GM12878 (cell line): ENCODE measurements at regions not wholly inside any gene's neighbourhood (a gene's known extent, or its start where the extent isn't known, plus 50 kb on each side); places are given as distances from the start of the nearest gene placed in this dataset.
"Not testable (repeated sequence)": the region's sequence is repeated elsewhere in the genome, so short reads cannot be mapped to it uniquely, and the experiment has no call there.

Experiments
- ATAC-seq: fragments of 200-7000 bp; cut with Tn5 transposase; 3 replicates; pipeline ENCODE4 v1.9.1; 2020; ENCODE audit warnings: mild to moderate bottlenecking, moderate library complexity
- BruUV-seq: library from RNA; stranded (reverse); fragments of 400-500 nt; replicated peaks from 2 replicates; lab custom pipeline; 2021; lab: Mats Ljungman, UMichigan
- CTCF ChIA-PET: fragments of 300-600 bp; sonication (Branson Sonifier 250); formaldehyde crosslinking; extraction: SDS; loops from one replicate; lab custom pipeline; 2021; ENCODE audit warnings: inconsistent platforms; lab: Yijun Ruan, JAX
- POLR2A ChIA-PET: fragments of 350-600 bp; formaldehyde crosslinking; extraction: SDS; loops from one replicate; lab custom pipeline; 2021; ENCODE audit warnings: inconsistent platforms; lab: Charles Lee
- RAD21 ChIA-PET: fragments of 300-600 bp; sonication (Branson Sonifier 250); formaldehyde crosslinking; loops from one replicate; lab custom pipeline; 2023; ENCODE audit warnings: antibody characterized with exemption; ENCODE audit not compliant: unreplicated experiment; lab: Charles Lee
- SMC1A ChIA-PET: fragments of 300-600 bp; sonication (Branson Sonifier 250); formaldehyde crosslinking; loops from one replicate; lab custom pipeline; 2023; ENCODE audit not compliant: unreplicated experiment, uncharacterized antibody; lab: Charles Lee
- DNase-seq: peaks from one replicate; pipeline ENCODE4 v3.0.0-alpha.2; 2011; ENCODE audit warnings: low read depth, low spot score
- FAIRE-seq: peaks from 3 replicates; lab custom pipeline; 2011; peaks lifted over from hg19 to GRCh38; lab: Jason Lieb, UNC
- H2AFZ ChIP-seq: 2 replicates; pipeline ENCODE4 v1.6.0; 2011; ENCODE audit warnings: low read depth, low read length, control low read depth; ENCODE audit not compliant: control insufficient read depth
- H3K27ac ChIP-seq: 2 replicates; pipeline ENCODE4 v1.5.1; 2011; ENCODE audit warnings: control low read depth; ENCODE audit not compliant: control insufficient read depth, insufficient read depth
- H3K27me3 ChIP-seq, 2 experiments: replicated peaks in 1 of 2; 2 replicates each; pipeline versions ENCODE4 v1.6.0 to v1.6.1; 2011; ENCODE audit warnings: low read length in 1 of 2; ENCODE audit not compliant: control insufficient read depth in 2 of 2, insufficient read depth in 2 of 2
- H3K36me3 ChIP-seq, 2 experiments: 2 replicates each; pipeline ENCODE4 v1.5.1; 2011; ENCODE audit warnings: low read length in 1 of 2; ENCODE audit not compliant: control insufficient read depth in 2 of 2, insufficient read depth in 2 of 2
- H3K4me1 ChIP-seq: 2 replicates; pipeline ENCODE4 v1.6.1; 2011; ENCODE audit warnings: mild to moderate bottlenecking, low read length, moderate library complexity, mixed read lengths; ENCODE audit not compliant: control insufficient read depth, insufficient read depth
- H3K4me2 ChIP-seq: 2 replicates; pipeline ENCODE4 v1.6.0; 2011; ENCODE audit warnings: control low read depth; ENCODE audit not compliant: control insufficient read depth, insufficient read depth
- H3K4me3 ChIP-seq: fragments of 200-600 bp; sonication (generic); 2 replicates; pipeline ENCODE4 v1.5.1; 2016
- H3K79me2 ChIP-seq: 2 replicates; pipeline ENCODE4 v1.6.0; 2011; ENCODE audit warnings: low read length; ENCODE audit not compliant: control insufficient read depth, insufficient read depth
- H3K9ac ChIP-seq: 2 replicates; pipeline ENCODE4 v1.8.0; 2011; ENCODE audit warnings: low read length, control low read depth, mixed read lengths; ENCODE audit not compliant: control insufficient read depth, insufficient read depth
- H3K9me3 ChIP-seq: replicated peaks from 3 replicates; pipeline ENCODE4 v1.5.1; 2011; ENCODE audit warnings: mild to moderate bottlenecking, low read length; ENCODE audit not compliant: control insufficient read depth, insufficient read depth
- H4K20me1 ChIP-seq: 2 replicates; pipeline ENCODE4 v1.6.0; 2011; ENCODE audit not compliant: control insufficient read depth, insufficient read depth
- NFYB ChIP-seq: IDR thresholded peaks from 2 replicates; pipeline ENCODE4 v1.6.1; 2011; ENCODE audit warnings: low read depth, mild to moderate bottlenecking, low read length, improper control_type of control experiment, moderate library complexity; ENCODE audit not compliant: insufficient read depth
- SMAD5 ChIP-seq: IDR thresholded peaks from 2 replicates; pipeline ENCODE4 v1.6.1; 2016; ENCODE audit warnings: antibody characterized with exemption, low read depth
- WGBS: methylation state at CpG from one replicate; pipeline ENCODE4 v1.1.6; 2016; ENCODE audit warnings: low lambda C conversion rate; ENCODE audit not compliant: insufficient replicate concordance, insufficient coverage; ENCODE audit errors: missing lambda C conversion rate; 5-methylcytosine and 5-hydroxymethylcytosine counted together
- in situ Hi-C: fragments of 300-500 bp; cut with MboI; formaldehyde crosslinking; loops from 9 replicates; pipeline ENCODE4 v1.14.3; 2018; ENCODE audit warnings: mixed read lengths
- intact Hi-C: fragments of 100-400 bp; cut with micrococcal nuclease; formaldehyde crosslinking; loops from one replicate; pipeline ENCODE4 v1.14.2; 2022; ENCODE audit not compliant: unreplicated experiment

DNA sequence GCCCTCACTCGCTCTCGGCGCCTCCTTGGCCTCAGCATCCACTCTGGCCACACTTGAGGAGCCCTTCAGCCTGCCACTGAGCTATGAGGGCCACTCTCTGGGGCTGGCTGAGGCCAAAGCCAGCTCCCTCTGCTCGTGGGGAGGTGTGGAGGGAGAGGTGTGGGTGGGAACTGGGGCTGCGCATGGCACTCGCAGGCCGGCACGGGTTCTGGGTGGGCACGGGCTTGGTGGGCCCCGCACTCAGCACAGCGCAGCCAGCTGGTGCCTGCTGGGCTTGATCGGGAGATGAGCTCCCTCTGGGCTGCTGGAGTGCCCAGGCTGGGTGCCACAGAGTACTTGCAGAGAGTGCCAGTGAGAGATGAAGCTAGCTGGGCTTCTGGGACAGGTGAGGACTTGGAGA, 875.5 kb downstream of the XPNPEP1 start:
- RAD21 ChIA-PET, result no interaction called here

DNA sequence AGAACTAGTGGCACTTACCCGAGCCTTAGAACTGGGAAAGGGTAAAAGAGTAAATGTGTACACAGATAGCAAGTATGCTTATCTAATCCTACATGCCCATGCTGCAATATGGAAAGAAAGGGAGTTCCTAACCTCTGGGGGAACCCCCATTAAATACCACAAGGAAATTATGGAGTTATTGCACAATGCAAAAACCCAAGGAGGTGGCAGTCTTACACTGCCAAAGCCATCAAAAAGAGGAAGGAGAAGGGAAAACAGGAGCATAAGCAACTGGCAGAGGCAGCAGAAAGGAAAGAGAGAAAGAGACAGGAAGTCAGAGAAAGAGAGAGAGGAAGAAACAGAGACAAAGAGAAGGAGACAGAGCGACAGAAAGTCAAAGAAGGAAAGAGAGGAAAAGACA, 876.9 kb downstream of the XPNPEP1 start:
- FAIRE-seq, ATAC-seq, POLR2A ChIA-PET, H3K36me3 ChIP-seq, H3K4me3 ChIP-seq, H3K27me3 ChIP-seq, in situ Hi-C loops, H3K4me2 ChIP-seq, H3K79me2 ChIP-seq, H3K27ac ChIP-seq, DNase-seq, CTCF ChIA-PET, H2AFZ ChIP-seq, H4K20me1 ChIP-seq, intact Hi-C loops, RAD21 ChIA-PET, H3K4me1 ChIP-seq, SMC1A ChIA-PET, H3K9me3 ChIP-seq, BruUV-seq, H3K9ac ChIP-seq: not testable (repeated sequence)
- WGBS, result 10% methylated on average over 2 of the region's 2 CpGs

More for the DNA sequence above, 875.5 kb downstream of the XPNPEP1 start:
- no peaks in the 10 kb centered on the region for H3K36me3 ChIP-seq
- FAIRE-seq (no peak), ATAC-seq (no peak), DNase-seq (no peak)
- SMC1A ChIA-PET, result no interaction called here
- no peak overlapping the region for H3K9ac ChIP-seq
- BruUV-seq, result no TSS peak
- no peak overlapping the region for H3K4me2 ChIP-seq
- TF ChIP-seq NFYB (no peak), SMAD5 (no peak)
- no peak overlapping the region for H2AFZ ChIP-seq
- intact Hi-C loops, result no loop called here
- 55% methylated on average over 12 of the region's 12 CpGs for WGBS
- no peak overlapping the region for H3K4me3 ChIP-seq
- no peaks in the 10 kb centered on the region for H4K20me1 ChIP-seq
- in situ Hi-C loops, result no loop called here
- no peaks in the 10 kb centered on the region for H3K79me2 ChIP-seq
- H3K27ac ChIP-seq, result no peak overlapping the region
- CTCF ChIA-PET, result no interaction called here
- POLR2A ChIA-PET, result no interaction called here
- H3K9me3 ChIP-seq, result no peaks in the 10 kb centered on the region
- H3K4me1 ChIP-seq, result no peaks in the 10 kb centered on the region
- H3K27me3 ChIP-seq, result no peaks in the 10 kb centered on the region
